HG03108 (cell line): ENCODE measurements at regions not wholly inside any gene's neighbourhood (a gene's known extent, or its start where the extent isn't known, plus 50 kb on each side); places are given as distances from the start of the nearest gene placed in this dataset.

ENCODE experiments used
- ATAC-seq: cut with Tn5 transposase; IDR thresholded peaks from one replicate; pipeline ENCODE4 v1.9.1; 2021; ENCODE audit warnings: moderate library complexity; ENCODE audit not compliant: unreplicated experiment

DNA sequence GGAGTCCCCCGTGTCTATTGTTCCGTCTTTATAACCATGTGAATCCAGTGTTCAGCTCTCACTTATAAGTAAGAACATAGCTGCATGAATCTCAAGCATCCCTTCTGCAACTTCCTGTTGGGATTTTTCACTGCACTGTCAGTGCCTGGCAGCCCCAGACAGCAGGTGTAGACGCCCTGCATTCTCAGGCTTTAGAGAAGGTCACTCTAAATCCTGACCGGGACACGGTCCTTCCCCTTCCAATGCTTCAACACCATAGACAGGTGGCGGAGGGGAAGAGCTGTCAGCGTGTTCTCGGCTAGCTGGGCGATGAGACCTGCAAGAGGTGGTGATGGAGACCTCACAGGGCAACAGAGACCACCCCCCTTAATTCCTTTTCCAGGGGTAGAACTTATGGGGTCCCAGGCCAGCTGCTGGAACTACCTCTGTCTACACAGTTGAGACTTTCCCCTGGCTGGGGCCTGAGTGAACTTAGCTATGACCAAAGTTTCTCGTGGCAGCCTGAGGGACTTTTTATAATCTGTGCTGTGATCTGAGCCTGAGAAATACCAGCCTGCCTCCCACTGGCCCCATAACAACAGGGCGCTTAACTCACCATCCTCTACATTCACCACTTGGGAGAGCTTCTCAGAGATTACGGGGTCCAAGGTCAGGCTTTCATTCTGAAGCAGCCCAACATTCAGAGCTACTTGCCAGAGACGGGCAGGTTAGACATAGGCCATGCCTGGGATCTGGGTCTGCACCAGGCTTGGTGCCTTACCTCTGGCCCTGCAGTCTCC, 143.2 kb upstream of the TNRC6C start:
- no peak for ATAC-seq

DNA sequence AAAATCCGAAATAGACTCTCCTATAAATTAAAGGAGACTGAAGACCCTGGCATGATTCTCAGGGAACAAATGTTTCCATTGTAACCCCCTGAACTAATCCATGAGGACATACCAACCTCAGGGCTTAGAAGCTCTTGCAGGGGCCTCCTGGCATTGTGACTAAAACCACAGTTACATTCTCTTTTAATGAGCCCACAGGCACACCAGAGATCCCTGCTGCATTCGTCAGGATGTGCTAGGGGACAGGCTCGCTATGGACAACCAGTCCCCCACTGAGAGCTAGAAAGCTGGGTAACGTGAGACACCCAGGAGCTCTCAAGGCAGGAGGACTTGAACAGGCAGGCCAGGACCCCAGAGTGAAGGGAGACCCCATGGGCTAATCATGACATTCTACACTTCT, 140.6 kb upstream of the TNRC6C start:
- ATAC-seq: no peak

DNA sequence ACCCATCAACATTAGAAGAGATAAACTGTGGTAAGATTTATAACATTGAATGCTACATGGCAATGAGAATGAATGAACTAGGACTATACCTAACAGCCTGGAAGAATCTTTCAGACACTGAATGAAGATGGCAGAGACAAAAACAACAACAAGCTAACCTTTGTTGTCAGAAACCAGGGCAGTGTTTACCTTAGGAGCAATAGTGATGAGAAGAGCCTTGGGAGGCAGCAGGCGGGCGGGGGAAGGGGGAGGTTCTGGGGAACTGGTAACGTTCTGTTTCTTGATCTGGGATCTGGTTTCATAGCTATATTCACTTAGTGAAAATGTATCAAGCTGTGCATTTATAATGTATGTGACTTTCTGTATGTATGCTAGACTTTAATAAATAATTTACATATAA, 139.0 kb upstream of the TNRC6C start:
- ATAC-seq: no peak

DNA sequence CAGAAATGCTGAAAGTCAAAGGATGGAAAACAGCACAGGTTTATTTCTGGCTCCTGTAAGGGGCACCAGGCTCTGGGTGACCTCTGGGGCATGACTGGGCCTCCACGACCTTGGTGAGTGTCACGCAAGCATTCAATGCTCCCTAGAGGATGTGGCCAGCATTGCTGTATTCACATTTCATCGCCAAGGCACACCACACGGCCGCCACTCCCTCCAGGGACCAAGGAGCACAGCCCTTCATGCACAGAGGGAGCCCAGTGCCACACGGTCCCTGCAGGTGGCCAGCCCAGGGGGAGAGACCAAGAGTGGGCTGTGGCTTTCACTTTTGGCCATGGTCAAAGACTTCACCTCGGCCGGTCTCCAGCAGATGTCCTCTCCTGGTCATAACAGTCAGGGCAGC, 137.4 kb upstream of the TNRC6C start:
- ATAC-seq: no peak

DNA sequence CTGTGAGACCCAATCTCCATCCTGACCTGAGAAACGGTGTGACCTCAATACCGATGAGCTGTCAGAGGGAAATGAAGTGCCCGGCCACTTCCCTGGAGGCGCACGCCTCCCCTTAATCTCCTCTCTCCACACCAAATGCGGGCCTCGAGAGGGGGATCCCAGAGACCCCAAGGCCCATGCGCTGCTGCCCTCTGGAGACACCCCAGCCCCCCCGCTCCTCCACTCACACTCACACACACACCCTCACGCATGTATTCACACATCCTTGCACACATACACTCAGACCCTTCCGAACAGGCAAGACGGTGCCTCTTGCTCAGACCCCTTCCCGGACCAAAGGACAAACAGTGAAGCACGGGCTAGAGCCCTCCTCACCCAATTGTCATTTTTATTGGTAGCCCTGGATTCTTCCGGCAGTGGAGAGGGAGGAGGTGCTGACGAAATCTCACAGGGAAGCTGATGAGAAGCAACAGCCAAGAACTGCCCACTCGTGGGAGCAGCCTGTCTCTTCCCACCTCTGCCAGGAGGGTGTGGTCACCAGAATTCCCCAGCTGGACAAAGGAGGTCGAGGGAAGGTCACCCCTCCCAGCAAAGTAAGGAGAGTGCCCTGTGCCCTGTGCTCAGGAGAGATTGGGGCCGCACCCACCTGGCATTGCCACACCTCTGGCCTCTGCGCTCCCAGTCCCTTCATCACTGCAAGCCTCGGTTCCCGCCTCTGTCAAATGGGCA, 136.0 kb upstream of the TNRC6C start:
- no peak for ATAC-seq

DNA sequence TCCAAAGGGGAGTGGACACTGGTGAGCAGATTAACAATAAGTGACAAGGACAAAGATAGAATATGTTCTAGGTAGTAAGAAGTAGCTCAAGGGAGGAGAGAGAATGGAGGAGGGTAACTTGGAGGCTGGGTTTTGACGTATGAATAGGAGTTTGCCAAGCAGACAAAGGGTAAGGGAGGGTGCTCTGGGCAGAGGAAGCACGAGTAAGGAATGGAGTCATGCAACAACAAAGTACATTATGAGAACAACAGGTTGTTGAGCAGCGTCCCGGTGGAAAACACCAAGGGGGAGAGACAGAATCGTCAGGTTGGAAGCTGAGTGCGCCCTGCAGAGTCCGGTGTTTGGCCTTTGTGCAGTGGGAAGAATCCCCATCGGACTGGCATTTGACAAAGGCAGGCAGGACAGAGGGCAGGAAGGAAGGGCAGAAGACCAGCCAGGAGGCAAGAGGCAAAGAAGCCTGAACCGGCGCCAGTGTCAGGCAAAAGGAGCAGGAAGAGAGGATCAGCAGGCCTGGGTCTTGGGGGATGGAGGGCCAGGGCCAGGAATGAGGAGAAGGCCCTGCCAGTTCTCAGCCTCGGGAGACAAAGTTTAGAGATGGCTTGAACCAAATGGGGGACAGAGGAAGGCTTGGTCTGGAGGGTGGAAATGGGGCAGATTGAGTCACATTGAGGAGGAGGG, 134.3 kb upstream of the TNRC6C start:
- ATAC-seq: no peak

DNA sequence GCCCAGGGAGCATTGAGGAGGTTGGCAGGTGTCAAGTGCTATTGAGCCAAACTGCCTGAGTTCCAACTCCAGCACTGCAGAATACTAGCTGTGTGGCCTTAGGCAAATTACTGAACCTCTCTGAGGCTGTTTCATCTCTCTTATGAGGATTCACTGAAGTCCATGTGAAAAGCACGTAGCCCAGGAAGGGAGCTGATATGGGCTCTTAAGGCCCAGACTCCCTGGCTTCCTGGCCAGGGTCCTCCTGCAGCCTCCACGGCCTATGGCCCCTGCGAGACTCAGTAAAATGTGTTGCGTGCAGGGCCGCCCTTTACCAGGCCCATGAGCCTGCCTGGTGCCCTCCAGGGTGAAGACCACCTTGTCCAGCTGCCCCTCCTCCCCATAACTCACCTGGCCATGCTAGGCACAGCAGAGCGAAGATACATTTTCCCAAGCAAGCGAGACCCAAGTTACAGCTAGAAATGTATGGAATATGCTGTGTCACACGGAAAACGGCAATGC, 133.7 kb upstream of the TNRC6C start:
- ATAC-seq: no peak

DNA sequence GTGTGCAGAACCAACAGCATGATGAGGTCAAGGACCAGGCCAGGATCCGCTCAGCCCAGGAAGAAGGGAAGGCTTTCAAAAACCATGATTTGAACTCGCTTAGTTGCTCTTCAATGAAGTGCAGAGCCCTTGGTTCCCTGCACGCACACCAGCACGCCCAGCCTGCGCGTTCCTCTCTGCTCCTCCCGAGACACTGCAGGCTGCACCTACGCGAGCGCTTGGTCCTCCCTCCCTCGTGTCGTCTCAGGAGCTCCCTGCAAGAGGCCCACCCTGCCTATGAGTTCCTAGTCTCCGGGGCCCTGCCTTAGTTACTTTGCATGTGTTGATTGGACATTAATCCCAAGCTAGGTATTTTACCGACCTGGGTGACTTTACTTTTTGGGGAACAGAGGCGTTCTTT, 132.9 kb upstream of the TNRC6C start:
- ATAC-seq: no peak

DNA sequence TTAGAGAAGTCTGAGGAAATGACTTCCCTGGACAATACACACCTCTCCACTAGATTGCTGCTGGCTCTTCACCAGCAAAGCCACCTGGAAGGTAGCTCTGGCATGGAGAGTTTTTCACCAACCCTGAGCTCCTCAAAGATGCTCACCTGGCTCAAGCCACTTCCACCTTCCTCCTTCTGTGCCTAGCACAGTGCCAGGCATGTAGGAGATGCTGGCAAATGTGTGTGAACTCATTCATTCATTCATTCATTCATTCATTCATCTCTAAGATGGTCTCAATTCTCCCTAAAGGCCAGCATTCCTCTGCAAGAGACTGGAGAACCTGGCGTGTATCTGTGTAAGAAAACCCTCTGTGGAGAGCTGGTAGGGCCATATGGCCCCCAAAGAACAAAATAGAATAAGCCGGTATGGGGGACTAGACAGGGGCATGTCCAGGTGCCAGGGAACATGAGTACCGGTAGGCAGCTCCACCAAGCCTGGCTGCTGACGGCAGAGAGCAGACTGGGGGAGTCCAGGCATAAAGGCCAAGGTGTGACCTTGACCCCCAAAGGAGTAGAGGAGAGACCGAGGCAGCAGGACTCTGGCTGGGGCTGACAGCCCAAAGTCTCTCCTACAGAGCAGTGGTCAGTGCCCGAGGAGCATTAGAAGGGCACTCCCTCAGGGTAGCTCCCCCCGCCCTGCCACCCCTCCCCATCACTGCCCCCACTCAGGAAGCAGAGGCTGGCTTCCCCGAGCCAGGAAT, 132.2 kb upstream of the TNRC6C start:
- no peak for ATAC-seq

DNA sequence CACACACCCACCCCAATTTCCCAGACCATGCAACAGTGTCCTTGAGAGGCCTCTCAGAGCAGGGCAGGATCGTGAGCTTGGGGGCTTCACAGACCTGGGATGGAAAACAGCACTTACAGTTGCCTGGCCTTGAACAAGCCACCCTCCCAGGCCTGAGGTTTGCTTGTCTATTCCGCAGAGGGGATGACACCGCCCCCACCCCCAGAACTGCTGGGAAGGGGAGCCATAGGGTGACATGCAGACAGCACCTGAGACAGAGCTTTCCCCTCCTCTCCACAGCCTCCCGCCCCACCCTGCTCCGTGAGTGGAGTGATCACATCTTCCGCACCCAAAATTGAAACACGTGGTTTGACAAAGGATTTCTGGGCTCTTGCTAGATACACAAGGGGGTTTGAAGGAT, 131.5 kb upstream of the TNRC6C start:
- no peak for ATAC-seq

DNA sequence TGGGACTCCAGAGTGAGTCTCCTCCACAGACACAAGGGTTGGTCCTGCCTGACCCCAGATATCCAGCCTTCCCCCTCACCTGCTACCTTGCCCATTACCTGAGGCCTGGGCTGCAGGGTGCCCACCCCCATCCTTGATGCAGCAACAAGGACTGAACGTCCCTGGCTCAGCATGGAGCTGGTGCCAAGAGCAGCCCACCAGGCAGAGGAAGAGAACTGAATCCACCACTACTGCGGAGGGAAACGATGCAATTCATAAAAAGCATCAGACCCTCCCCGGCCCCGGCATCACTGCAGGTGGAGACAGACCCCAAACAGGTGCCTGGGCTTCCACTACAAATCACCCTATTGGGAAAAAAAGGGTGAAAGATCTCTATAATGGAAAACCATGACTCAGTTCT, 131.0 kb upstream of the TNRC6C start:
- no peak for ATAC-seq

DNA sequence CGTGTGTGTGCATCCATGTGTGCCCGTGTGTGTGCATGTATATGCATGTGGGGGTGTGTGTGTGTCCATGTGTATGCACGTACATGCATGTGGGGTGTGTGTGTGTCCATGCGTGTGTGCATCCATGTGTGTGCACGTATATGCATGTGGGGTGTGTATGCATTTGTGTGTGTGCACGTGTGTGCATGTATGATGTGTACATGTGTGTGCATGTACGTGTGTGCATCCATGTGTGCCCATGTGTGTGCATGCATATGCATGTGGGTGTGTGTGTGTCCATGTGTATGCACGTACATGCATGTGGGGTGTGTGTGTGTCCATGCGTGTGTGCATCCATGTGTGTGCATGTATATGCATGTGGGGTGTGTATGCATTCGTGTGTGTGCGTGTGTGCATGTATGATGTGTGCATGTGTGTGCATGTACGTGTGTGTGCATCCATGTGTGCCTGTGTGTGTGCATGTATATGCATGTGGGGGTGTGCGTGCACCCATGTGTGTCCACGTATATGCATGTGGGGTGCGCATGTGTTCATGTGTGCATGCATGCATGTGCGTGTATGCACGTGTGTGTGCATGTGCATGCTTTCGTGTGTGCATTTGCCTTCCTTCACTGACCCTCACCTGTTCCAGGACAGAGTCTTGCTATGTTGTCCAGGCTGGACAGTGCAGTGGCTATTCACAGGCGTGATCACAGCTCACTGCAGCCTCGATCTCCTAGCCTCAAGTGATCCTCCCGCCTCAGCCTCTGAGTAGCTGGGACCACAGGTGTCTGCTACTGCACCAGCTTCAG, 129.6 kb upstream of the TNRC6C start:
- ATAC-seq: no peak

DNA sequence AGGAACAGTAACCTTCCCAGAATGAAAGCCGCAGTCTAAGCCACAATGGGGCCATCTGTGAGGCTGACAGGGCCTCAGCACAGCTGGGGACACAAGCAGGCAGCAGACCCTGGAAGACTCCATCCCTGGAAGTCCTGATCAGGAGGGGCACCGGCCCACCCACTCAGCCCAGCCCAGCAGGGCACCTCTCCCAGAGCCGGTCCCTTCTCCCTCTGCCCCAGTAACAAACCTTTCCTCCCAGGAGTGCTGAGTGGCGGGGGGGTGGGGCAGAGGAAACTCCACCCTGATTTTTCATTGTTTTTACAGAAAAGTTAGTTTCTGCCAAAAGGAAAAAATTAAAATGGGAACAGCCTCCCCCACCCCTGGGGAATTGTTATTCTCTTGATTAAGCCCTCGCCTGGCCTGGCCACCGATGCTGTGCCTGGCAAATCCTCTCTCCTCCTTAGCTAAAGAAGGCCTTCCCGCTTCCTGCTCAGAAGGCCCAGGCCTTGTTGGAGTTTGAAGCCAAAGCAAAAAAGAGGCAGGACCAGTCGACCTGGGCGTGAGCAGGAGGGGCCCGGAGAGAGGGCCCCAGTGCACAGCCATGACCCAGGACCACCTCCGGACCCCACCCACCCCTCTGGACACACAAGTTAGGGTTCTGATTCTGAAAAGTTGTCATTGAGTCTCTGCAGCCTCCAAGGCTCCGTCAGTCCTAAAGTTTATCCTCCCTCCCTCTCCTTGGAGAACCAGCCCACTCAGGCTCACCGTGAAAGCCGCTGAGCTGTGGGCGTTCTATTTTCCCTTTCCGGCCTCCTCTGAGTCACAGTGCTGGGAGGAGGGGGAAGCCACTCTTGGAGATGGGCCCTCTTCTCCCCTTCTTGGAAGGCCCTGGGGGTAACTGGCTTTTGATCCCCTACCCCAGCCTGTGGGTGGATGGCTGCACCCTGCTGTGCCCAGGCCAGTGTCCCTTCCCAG, 128.4 kb upstream of the TNRC6C start:
- no peak for ATAC-seq

DNA sequence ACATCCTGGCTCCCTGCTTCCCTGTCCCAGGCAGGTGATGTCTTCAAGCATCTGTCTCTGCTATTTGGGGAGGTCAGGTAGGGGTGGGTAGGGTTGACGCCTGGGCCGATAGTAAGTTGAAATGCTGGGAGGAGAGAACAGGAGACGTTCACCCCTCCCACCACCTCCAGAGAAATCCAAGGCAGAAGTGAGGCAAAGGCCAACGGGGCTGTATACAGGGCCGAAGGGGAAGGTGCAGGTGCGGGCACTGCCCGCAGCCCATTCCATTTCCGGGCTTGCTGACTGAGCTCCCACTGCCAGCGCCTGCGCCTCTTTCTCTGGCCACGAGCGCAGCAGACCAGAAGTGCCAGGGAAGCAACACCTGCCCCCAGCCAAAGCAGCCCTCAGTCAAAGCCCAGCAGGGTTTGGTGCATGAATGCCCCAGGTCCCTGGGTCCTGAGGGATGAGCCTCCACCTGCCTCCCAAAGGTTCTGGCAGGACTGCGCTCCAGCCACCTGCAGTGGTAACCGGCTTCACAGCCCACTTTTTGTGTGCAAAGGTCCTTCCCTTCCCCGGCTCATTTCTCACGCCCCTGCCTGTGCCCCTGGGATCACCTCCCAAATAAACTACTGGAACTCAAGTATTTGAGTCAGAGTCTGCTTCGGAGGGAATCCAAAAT, 127.6 kb upstream of the TNRC6C start:
- ATAC-seq: no peak

DNA sequence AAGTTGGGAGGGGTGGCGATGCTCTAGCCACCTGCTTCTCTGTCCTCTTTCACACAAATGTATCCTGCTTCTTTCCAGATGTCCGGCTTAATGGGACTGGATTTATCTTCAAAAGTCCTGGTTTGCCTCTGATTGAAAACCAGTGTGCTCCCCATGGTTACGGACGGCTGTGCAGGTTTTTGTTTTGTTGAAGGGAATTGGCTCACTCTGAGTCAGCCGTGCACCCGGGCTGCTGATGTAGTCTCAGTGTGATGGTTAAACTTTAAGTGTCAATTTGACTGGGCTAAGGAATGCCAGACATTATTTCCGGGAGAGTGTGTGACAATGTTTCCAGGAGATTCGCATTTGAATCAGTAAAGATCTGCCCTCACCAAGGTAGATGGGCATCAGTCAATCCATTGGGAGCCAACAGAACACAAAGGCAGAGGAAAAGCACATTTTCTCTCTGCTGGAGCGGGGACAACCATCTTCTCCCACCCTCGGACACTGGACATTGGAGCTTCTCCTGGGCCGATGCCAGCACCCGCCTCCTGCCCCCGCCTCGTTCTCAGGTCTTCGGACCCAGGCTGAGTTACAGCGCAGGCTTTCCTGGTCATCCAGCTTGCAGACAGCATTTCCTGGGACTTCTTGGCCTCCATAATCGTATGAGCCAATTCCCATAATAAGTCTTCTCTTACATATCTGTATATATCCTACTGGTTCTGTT, 126.9 kb upstream of the TNRC6C start:
- no peak for ATAC-seq

DNA sequence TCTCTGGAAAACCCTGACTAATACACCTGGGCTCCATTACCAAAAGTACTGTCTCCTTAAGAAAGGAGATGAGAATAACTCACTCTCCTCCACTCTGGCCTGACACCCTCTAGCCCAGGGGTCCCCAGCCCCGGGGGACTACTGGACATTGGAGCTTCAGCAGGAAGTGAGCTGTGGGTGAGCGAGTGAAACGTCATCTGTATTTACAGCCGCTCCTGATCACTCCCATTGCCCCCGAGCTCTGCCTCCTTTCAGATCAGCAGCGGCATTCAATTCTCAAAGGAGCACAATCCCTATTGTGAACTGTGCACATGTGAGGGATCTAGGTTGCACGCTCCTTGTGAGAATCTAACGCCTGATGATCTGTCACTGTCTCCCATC, 126.3 kb upstream of the TNRC6C start:
- no peak for ATAC-seq

DNA sequence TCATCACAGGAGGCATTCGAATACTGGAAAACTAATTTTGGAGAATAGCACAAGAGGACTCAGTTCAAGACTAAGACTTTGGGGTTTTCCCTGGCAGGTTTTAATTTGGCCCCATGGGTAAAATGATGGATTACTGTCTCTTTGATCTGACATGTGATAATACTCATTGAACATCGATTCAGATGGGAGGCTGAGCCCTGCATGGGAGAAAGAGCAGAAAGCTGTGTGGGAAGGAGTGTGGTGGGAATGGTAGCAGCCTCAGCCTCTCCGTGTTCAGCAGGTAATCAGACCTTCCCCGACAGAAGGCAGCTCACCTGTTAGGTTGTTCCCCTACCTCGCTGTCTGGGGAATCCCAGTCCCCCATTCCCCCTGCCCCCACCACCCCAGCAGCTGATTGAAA, 124.7 kb upstream of the TNRC6C start:
- no peak for ATAC-seq
